RCC 7860 (cell line): ENCODE measurements at regions not wholly inside any gene's neighbourhood (a gene's known extent, or its start where the extent isn't known, plus 50 kb on each side); places are given as distances from the start of the nearest gene placed in this dataset.
"Not testable (repeated sequence)": the region's sequence is repeated elsewhere in the genome, so short reads cannot be mapped to it uniquely, and the experiment has no call there.

ENCODE experiments used
- DNase-seq: peaks from one replicate; pipeline ENCODE4 v3.0.0-alpha.2; 2015; ENCODE audit warnings: low spot score
- FAIRE-seq: peaks from 2 replicates; lab custom pipeline; 2012; peaks lifted over from hg19 to GRCh38; lab: Jason Lieb, UNC

DNA sequence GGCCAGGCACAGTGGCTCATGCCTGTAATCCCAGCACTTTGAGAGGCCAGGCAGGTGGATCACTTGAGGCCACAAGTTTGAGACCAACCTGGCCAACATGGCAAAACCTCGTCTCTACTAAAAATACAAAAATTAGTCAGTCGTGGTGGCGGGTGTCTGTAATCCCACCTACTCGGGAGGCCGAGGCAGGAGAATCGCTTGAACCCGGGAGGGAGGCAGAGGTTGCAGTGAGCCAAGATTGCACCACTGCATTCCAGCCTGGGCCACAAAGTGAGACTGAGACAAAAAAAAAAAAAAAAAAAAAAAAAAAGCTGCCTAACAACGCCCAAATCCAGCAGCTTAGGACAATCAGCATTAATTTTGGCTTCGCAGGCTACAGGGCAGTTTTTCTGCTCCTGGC is 167.1 kb downstream of the GOSR1 start:
- DNase-seq, FAIRE-seq: not testable (repeated sequence)

DNA sequence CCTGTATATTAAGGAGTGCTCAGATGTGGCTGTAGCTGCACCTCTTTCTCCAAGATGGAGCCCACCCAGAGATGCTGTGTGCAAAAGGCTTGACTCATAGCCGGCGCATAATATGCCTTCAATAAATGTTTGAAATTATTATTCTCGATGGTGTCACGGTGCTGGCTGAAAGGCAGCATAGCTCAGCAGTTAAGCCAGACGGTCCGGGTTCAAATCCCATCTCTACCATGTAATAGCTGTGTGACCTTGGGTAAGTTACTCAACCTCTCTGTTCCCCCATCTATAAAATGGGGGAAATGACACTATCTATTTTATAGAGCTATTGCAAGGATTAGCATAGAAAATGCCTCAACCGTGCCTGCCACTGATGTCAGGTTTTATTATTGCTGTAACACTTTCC is 164.2 kb downstream of the GOSR1 start:
- not testable (repeated sequence) for FAIRE-seq, DNase-seq

DNA sequence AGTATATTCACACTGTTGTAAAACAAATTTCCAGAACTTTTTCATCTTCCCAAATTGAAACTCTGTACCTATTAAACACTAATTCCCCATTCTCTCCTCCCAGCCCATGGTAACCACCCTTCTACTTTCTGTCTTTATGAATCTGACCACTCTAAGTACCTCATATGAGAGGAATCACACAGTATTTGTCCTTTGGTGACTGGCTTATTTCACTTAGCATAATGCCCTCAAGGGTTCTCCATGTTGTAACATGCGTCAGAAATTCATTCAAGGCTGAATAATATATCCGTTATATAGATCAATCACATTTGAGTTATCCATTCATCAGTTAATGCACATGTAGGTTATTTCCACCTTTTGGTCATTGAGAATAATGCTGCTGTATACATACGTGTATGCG is 162.2 kb downstream of the GOSR1 start:
- DNase-seq, FAIRE-seq: not testable (repeated sequence)

GRCh38 chr17:30638968-30639367 is 161.8 kb downstream of the GOSR1 start:
- FAIRE-seq, DNase-seq: not testable (repeated sequence)

DNA sequence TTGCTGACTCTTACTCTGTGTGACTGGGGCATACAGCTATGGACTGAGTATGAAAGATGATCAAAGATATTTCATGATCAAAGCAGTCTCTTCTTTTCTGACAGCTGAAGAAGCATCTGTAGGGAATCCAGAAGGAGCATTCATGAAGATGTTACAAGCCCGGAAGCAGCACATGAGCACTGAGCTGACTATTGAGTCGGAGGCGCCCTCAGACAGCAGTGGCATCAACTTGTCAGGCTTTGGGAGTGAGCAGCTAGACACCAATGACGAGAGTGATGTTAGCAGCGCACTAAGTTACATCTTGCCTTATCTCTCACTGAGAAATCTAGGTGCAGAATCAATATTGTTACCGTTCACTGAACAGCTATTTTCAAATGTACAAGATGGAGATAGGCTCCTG is 154.4 kb downstream of the GOSR1 start:
- FAIRE-seq, DNase-seq: not testable (repeated sequence)

DNA sequence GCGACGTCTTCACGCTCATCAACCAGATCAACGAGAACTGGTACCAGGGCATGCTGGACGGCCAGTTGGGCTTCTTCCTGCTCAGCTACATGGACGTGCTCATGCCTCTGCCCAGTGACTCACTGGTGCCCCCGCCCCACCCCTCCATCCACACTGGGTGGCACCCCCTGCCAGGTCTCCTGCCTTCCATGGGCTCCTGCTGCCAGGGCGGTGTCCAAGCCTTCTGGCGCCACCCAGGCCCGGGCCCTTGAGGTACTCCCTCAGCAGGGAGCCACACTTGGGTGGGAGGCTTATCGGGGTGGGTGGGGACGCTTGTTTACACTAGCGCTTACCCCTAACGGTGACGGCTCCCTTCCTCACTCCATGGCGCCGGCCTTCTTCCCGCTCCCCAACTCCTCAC is 148.2 kb downstream of the GOSR1 start:
- not testable (repeated sequence) for DNase-seq, FAIRE-seq

GRCh38 chr17:30624180-30624579 is 147.0 kb downstream of the GOSR1 start:
- not testable (repeated sequence) for DNase-seq, FAIRE-seq

DNA sequence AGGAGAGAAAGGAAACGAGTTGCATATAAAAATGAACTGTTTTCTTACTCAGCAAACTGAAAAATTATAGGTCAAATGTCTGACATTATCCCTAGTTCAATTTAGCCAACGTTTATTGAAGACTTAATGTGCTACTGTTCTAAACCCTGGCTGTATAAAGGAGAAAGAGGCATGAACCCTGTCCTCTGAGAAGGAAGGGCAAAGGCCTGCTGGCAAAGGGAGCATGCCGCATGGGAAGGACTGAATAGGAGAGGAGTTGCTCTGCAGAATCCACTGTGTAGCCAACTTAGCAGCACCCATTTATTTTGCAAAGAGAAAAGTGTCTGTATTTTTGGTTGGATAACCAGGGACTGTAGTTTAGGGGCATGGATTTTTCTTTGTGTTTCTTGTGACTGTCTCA is 132.5 kb downstream of the GOSR1 start:
- not testable (repeated sequence) for DNase-seq, FAIRE-seq

GRCh38 chr17:30605523-30605922 is 128.3 kb downstream of the GOSR1 start:
- no peak for FAIRE-seq
- no peak for DNase-seq

DNA sequence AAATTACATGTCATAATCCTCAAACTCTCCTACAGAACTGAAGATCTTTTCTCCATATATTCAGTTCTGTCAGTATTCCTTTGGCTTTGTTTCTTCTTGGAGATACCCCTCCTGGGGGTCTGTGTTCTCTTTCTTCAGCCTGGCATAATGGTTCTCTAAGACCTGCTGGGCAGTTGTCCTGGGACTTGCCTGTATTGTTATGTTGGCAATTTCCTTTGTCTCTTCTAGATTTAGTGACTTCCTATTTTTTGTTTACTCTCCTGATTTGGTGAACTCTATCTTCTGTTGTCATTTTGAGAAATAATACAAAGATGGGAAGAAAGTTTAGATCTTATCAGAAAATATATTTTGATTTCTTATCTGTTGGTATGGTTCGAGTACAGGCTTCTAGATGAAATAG is 127.8 kb downstream of the GOSR1 start:
- DNase-seq (no peak), FAIRE-seq (no peak)

DNA sequence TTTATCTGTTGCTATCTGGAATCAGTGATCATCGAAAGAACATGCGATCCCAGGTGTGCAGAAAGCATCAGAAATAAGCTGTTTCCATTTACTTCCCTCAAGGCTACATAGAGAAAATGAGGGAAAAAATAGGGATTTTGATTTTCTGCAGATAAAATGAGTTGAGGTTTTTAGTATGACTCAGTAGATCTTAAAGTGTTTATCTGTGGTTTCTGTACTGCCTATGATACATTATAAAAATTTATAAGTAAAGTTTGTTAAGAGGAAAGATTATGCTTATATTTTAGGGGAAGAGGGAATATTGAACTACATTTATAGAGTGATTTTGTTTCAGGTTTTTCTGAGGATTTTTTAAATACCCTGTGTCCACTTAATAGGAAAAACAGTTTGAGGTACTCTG is 125.2 kb downstream of the GOSR1 start:
- FAIRE-seq = peak; percentile 74

DNA sequence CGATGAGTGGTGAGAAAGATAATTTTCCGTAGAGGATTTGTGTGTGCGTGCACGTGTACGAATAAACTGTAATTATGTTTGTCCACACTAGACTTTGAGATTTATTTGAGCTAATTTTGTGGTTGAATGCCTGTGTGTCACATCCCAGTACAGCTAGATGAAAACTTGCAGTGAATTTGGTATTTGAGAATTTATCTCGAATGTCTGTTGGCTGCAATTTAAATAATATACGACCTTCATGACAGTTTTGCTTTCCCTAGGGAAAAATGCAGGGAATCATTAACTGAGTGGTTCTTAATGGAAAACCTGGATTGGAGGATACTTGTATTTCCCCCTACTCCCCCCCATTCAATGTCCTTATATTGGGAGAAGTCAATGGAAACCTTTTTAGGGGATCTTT is 124.8 kb downstream of the GOSR1 start:
- FAIRE-seq, DNase-seq: not testable (repeated sequence)

More for the DNA sequence above, 125.2 kb downstream of the GOSR1 start:
- not testable (repeated sequence) for DNase-seq

DNA sequence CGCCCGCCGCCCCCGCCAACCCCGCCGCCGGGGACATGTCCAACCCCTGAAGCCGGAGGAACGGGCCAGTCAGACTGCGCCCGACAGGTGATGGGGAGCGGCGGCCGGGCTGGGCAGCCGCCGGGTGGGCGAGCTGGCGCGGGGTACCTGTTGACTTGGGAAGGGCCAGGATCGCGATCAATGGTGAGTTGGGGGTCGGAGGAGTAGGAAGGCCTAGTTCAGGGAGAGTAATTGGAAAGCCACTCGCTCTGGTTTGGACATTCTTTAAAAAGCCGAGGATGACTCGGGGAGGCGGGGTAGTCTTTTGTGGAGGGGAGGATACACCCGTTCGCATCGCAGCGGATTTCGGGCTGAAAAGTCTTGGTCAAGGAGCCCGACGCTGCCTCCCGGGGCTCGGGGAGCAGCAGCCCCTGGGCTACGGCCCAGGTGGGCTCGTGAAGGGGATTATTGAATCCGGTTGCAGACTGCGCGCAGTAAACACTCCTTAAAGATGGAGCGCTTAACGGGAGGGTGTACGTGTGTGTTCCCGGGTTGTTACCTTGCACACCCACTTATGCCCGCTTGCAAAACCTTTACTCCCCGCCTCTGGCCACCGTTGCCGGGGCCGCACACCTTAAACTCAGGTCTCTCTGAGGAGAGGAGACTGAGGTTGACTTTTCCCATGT is 123.8 kb downstream of the GOSR1 start:
- FAIRE-seq (no peak), DNase-seq (no peak)

DNA sequence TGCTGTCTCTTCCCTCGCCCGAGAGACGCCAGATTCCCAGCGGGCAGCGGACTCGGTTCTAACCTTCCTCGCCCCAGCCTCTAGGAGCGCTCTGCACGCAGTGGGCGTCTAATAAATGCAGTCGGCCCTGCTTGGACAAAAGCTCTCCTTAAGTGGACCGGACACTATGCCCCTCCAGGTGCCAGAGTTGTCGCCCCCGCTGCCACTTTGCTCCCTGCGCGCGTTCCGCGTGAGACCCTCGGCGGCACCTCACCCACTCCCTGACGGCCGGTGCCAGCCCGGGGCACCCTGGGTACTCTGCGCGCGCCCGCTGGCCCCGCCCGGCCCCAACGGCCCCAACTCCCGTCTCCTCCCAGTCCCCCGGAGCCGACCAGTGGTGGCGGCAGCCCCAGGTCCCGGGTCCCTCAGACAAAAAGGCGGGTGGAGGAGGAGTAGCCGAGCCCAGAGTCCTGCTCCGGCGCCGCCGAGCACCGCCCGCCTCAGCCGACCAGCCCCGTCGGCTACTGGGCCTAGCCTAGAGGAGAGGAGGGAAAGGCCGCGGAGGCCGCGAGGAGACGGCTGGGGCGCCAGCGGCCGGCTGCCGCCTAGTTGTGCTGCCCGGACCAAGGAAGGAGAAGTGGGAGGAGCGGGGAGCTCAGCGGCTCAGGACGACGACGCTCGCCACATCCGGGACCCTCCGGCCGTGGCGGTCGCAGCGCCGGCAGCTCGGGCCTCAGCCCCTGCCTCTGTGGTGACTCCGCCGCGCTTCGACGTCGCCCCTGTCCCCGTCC is 123.0 kb downstream of the GOSR1 start:
- FAIRE-seq (no peak), DNase-seq (peak; percentile 57)

DNA sequence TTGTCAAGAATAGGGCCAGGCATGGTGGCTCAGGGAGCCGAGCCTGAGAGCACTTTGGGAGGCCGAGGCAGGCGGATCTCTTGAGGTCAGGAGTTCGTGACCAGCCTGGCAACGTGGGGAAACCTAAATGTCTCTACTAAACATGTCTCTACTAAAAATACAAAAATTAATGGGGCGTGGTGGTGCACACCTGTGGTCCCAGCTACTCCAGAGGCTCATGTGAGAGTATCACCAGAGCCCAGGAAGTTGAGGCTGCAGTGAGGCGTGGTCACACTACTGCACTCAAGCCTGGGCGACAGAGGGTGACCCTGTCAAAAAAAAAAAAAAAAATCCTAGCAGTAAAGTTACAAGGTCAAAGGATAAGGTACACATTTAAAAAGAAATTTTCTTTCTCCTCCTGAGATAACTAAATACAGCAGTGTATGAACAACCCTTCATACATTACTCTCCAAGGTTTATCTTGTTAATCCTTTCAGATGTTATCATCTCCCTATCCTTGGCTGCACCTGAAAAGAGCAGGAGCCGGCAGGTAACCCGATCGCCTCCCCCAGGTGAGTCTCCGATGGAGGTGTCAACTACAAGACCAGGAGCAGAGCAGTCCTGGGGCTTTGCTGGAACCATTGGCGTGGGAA is 122.3 kb downstream of the GOSR1 start:
- FAIRE-seq (no peak), DNase-seq (no peak)

DNA sequence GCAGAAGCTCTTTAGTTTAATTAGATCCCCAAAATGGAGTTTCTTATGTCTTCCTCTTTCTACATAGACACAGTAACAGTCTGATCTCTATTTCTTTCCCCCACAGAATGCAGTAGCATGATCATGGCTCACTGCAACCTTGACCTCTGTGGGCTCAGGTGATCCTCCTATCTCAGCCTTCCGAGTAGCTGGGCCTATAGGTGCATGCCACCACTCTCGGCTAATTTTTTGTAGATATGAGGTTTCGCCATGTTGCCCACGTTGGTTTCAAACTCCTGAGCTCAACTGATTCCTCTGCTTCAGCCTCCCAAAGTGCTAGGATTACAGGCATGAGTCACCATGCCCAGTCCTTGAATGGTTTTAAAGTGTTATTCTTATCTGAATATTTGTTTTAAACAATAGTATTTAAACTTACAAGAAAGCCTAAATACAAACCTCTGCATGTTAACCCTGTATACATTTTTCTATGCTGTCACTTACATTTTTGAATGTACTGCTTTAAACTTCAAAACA is 120.6 kb downstream of the GOSR1 start:
- no peak for FAIRE-seq
- no peak for DNase-seq

DNA sequence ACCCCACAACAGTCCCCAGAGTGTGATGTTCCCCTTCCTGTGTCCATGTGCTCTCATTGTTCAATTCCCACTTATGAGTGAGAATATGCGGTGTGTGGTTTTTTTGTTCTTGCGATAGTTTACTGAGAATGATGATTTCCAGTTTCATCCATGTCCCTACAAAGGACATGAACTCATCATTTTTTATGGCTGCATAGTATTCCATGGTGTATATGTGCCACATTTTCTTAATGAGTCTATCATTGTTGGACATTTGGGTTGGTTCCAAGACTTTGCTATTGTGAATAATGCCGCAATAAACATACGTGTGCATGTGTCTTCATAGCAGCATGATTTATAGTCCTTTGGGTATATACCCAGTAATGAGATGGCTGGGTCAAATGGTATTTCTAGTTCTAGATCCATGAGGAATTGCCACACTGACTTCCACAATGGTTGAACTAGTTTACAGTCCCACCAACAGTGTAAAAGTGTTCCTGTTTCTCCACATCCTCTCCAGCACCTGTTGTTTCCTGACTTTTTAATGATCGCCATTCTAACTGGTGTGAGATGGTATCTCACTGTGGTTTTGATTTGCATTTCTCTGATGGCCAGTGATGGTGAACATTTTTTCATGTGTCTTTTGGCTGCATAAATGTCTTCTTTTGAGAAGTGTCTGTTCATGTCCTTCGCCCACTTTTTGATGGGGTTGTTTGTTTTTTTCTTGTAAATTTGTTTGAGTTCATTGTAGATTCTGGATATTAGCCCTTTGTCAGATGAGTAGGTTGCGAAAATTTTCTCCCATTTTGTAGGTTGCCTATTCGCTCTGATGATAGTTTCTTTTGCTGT is 120.0 kb downstream of the GOSR1 start:
- not testable (repeated sequence) for DNase-seq, FAIRE-seq

DNA sequence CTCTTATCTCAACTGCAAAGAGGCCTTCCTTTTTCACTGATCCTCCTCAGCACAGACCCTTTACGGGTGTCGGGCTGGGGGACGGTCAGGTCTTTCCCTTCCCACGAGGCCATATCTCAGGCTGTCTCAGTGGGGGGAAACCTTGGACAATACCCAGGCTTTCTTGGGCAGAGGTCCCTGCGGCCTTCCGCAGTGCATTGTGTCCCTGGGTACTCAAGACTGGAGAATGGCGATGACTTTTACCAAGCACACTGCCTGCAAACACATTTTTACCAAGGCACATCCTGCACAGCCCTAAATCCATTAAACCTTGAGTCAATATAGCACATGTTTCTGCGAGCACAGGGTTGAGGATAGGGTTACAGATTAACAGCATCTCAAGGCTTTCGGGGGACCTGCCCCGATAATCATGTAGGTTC is 117.8 kb downstream of the GOSR1 start:
- FAIRE-seq, DNase-seq: not testable (repeated sequence)

- DNase-seq = no peak
- FAIRE-seq = no peak
Observed at GRCh38 chr17:30594223-30594952, 117.2 kb downstream of the GOSR1 start.
